ENCODE measurements at regions not wholly inside any gene's neighbourhood (a gene's known extent, or its start where the extent isn't known, plus 50 kb on each side); places are given as distances from the start of the nearest gene placed in this dataset.
"Not testable (repeated sequence)": the region's sequence is repeated elsewhere in the genome, so short reads cannot be mapped to it uniquely, and the experiment has no call there.

DNA sequence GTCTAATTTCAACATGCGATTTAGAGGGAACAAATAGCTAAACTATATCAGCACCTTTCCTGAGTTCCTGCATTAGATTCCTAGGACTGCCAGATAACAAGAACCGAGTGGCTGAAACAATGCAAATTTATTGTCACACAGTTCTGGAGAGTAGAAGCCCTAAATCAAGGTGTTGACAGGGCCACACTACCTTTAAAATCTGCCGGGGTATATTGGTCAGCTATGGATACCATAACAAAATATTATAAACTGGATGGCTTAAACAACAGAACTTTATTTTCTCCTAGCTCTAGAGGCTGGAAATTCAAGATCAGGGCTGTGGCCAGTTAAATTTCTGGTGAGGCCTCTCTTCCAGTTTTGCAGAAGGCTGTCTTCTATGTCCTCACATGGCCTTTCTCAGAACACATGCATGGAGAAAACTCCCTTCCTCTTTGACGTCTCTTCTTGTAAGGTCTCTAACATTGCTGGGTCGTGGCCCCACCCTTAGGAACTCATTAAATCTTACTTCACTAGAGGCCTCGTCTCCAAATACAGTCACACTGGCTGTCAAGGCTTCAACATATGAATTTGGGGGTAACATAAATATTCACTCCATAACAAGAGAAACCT is 144.3 kb downstream of the FCRL5 start:
- DNase-seq: no peak

GRCh38 chr1:157407367-157407766 is 144.9 kb downstream of the FCRL5 start:
- DNase-seq: no peak

GRCh38 chr1:157405662-157406061 is 146.7 kb downstream of the FCRL5 start:
- no peak for DNase-seq

DNA sequence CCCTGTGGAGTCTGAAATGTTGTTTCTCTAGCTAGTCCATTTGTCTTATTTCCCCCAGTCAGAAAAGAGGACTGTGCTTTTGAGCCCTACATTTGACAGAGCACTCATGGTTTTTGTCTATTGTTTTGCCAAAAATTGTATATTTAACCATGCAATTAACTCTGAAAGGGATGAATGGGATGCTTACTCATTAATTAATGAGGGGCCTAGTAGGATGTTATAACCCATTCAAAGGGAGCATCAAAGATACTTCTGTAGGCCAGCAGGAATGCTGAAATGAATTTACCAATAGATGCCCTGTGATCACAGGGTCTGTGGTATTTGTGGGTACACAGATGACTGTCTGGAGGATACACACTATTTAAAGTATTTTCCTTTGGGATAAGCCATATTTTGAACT is 147.7 kb downstream of the FCRL5 start:
- no peak for DNase-seq

DNA sequence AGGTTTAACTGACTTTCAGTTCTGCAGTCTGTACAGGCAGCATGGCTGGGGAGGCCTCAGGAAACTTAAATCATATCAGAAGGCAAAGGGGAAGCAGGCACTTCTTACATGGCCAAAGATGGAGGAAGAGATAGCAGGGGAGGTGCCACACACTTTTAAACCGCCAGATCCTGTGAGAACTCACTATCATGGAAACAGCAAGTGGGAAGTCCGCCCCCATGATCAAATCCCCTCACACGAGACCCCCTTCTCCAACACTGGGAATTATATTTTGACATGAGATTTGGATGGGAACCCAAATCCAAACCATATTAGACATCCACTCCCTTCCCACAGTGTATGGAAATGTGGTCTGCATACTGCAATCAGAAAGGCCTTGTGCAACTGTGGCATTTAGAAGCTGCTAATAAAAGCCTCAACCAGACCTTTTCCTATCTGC is 148.2 kb downstream of the FCRL5 start:
- no peak for DNase-seq

GRCh38 chr1:157403608-157404007 is 148.7 kb downstream of the FCRL5 start:
- no peak for DNase-seq

DNA sequence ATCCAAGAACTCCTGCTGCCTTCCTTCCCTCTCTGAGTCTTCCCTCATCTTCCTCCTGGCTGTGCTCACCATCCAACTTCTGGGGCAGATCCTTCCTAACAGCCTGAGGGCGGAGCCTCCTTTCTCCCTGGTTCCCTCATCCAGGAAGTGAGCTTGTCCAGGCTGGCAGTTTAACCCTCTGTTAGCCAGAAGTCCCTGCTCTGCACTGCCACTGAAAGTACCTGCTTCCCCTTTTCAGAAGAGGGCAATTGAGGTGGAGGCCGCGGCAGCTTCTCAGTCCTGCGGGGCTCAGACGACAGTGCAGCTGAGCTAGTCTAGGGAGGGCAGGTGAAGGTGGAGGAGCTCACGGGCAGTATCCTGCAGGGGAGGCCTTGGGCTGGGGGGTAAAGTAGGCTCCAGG is 149.1 kb downstream of the FCRL5 start:
- no peak for DNase-seq

GRCh38 chr1:157400766-157401165 is 151.5 kb downstream of the FCRL5 start:
- DNase-seq: no peak

DNA sequence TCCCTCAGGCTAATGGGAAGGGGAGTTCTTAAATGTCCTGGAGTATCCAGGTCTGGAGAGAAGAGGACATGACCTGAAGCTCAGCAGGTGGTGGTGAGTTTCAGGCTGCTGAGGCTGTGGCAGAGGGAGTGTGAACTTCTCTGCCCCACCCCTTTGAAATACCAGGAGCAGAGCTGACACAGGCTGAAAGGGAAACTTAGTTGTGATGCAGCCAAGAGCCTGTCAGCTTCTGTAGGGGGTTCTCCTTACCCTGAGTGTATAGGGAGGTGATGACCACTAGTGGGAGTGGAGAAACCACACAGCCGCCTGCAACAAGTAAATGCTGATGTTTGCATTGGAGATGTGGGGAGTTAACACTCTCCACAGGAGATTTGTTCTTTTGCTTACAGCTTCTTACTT is 152.3 kb downstream of the FCRL5 start:
- no peak for DNase-seq

- DNase-seq: no peak
Measured at GRCh38 chr1:157399343-157399983, 152.9 kb downstream of the FCRL5 start.

GRCh38 chr1:157390651-157391050 is 161.7 kb downstream of the FCRL5 start:
- no peak for DNase-seq

- no peak for DNase-seq
Measured at GRCh38 chr1:157388057-157388456, 164.3 kb downstream of the FCRL5 start.

DNA sequence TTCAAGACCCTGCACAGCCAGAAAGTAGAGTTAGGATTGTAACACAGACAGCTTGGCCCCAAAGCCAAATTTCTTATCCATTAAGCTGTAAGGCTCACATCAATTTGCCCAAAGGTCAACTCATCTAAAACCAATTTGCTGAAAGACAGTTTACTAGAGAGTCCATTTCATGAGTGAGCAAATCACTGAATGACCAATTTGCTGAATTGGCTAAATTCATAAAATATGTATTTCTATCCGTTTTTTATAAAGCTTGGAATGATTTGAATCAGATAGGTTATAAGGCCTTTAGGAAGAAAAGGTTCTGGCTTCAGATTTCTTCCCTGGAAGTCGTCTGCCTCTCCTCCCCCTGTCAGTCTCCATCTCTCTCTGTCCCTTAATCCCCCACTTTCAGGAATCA is 168.1 kb downstream of the FCRL5 start:
- no peak for DNase-seq

GRCh38 chr1:157382351-157382750 is 170.0 kb downstream of the FCRL5 start:
- no peak for DNase-seq

- no peak for DNase-seq
Measured at GRCh38 chr1:157380523-157380922, 171.8 kb downstream of the FCRL5 start.

DNA sequence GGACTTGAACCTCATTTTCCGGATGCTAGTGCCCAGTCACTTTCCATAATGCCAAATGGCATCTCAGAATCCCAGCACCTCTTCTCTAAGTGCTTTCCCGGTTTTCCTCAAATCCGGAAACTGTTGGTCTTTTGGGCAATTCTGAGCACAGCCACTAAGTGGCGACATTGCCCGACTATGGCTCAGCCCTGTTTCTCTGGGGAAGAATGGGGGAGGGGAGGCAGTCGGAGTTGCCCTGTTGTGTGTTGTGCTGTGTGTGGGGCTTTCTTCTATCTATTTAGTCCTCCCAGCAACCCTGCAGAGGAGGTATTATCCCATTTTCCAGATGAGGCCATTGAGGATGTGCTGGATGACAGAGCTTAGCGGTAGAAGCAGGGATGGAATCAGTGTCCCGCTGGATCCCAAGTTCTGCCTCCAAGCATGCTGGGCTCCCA is 175.0 kb downstream of the FCRL5 start:
- peak; percentile 20 for DNase-seq

DNA sequence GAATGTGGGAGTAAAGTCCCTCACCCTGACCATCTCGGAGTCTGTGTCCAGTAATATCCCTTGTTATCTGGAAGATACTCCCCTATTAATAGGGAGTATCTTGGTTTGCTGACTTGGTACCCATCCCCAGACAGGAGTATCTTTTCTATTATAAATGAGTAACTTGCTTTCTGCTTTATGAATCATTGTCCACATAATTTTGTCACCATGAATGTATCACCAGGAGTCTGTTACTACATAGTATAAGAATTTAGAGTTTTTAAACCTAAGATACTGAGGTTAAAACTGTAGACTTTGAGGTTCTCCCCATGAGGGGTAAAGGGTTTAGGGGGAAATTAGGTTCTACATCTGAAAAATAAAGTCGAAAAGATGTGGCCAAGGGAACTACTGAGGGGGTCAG is 175.6 kb downstream of the FCRL5 start:
- no peak for DNase-seq

DNA sequence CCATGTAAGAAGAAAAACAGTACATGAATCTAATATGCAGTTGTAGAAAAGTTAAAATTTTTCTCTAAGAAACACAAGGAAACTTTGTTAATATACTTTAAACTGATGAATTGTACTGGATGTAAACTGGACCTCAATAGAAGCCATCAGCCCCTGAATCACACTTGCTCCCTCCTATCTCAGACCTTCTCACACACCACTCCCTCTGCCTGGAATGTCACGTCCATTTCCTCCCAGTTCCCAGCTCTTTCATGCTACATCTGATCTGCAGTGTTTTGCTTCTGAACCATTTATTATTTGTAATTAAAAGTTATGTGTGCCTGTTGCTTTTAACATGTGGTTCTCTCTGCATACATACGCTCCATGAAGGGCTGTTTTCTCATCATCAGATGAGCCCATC is 180.0 kb downstream of the FCRL5 start:
- not testable (repeated sequence) for DNase-seq

DNA sequence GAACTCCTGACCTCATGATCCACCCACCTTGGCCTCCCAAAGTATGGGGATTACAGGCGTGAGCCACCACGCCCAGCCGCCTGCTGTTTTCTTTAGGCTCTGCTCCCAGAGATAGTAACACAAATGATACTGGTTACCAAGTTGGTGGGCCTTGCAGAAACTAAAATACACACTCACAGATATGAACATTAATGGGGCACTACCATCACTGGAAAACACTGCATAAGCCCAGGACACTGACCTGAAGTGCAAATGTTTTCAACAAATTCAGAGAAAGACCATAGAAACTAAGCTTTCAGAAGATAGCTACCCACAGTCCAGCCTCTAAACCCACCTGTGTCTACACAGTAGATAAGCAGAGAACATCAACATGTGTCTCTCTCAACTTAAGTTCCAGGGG is 180.5 kb downstream of the FCRL5 start:
- no peak for DNase-seq

GRCh38 chr1:157371221-157371620 is 181.1 kb downstream of the FCRL5 start:
- DNase-seq: no peak

- no peak for DNase-seq
Measured at GRCh38 chr1:157370698-157371097, 181.6 kb downstream of the FCRL5 start.

DNA sequence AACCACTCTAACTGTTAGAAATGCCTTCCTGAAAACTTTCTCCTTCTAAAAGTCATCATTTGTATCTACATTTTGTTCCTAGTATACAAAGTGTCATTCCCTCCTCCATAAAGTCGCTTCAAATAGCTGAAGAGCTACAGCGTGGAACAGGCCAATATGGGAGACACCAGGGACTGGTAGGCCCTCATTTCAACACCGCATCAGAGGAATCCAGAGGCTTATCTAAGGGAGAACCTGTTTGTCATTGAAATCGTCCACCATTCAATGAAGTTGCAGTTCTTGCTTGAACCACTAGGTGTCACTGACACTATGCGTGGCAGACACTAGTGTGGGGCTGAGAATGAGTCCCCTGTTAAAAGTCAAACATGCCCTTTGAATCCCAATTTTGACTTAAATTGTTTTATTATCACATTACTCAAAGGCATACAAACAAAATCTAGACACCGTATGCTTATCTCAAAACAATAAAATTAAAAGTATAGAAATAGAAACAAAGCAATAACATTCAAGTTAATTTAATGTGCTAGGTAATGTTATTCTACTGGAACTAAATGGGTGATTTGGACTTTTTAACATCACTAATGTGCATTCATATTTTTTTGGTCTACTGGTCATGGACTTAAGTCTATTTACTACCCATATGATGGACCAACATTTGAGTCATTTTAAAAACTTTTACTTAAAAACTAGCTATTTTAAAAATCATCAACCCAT is 182.3 kb downstream of the FCRL5 start:
- DNase-seq: no peak

DNA sequence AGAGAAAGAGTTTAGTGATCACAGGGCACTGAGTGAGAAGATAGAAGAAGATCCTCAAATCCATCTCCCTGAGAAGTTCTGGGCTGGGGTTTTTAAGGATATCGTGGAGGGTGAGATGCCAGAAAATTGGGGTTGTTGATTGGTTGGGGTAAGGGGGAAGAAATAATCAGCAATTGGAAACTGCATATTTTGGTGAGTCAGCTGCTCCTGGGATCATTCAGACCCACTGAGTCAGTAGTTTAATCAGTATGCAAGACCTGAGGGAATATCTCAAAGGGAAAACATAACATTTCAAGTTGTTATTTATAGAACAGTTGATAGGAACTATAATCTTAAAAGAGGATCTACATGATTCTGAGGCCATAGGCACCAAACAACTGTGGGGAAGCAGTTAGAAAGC is 183.4 kb downstream of the FCRL5 start:
- not testable (repeated sequence) for DNase-seq

- DNase-seq: no peak
Measured at GRCh38 chr1:157368363-157368762, 184.0 kb downstream of the FCRL5 start.

Data from NCI-H2081 treated with DMSO at 0.1 percent for 48 hours (cell line).